SH-SY5Y (cell line): ENCODE measurements at regions not wholly inside any gene's neighbourhood (a gene's known extent, or its start where the extent isn't known, plus 50 kb on each side); places are given as distances from the start of the nearest gene placed in this dataset.

Source experiments
- GATA2 ChIP-seq: IDR thresholded peaks from 2 replicates; pipeline ENCODE4 v1.6.1; 2011; ENCODE audit warnings: mild to moderate bottlenecking, low read depth, low read length
- GATA3 ChIP-seq: IDR thresholded peaks from 2 replicates; pipeline ENCODE4 v1.6.1; 2011; ENCODE audit warnings: low read depth, mild to moderate bottlenecking, low read length, moderate library complexity

DNA sequence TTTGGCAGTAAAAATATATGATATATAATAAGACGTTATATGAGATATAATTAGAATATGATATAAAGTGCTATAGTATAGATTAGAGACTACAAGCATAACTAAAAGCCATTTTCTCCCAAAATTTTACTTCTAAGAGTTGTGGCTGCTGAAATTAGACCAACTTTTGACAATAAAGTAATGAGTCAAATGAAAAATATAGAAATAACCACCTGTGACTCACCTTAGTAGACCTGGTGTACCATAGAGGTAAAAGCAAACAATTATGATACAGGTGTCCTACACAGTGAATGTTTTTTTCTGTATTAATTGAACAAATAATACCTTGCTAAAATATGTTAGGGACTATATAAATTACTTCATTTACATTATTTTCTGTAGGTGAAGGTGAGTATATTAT lies 482.9 kb upstream of the MAN1A1 start:
- TF ChIP-seq GATA2 (no peak), GATA3 (no peak)
